ENCODE measurements at regions not wholly inside any gene's neighbourhood (a gene's known extent, or its start where the extent isn't known, plus 50 kb on each side); places are given as distances from the start of the nearest gene placed in this dataset.
"Not testable (repeated sequence)": the region's sequence is repeated elsewhere in the genome, so short reads cannot be mapped to it uniquely, and the experiment has no call there.

GRCh38 chr9:81076131-81076530 lies 613.2 kb downstream of the TLE1 start:
- DNase-seq (ENCODE audit: low read depth), result peak; percentile 60

- DNase-seq (ENCODE audit: low read depth), result peak; percentile 56
These were observed 615.1 kb downstream of the TLE1 start for GRCh38 chr9:81074221-81074620.

- no peak for DNase-seq (ENCODE audit: low read depth)
These were observed 615.5 kb downstream of the TLE1 start for GRCh38 chr9:81073821-81074220.

GRCh38 chr9:81072758-81073157 lies 616.6 kb downstream of the TLE1 start:
- no peak for DNase-seq (ENCODE audit: low read depth)

- peak; percentile 9 for DNase-seq (ENCODE audit: low read depth)
These were observed 618.2 kb downstream of the TLE1 start for GRCh38 chr9:81071108-81071507.

GRCh38 chr9:81070689-81071088 lies 618.7 kb downstream of the TLE1 start:
- peak; percentile 8 for DNase-seq (ENCODE audit: low read depth)

- no peak for DNase-seq (ENCODE audit: low read depth)
These were observed 619.4 kb downstream of the TLE1 start for GRCh38 chr9:81069923-81070322.

GRCh38 chr9:81069038-81069795 lies 620.1 kb downstream of the TLE1 start:
- no peak for DNase-seq (ENCODE audit: low read depth)

GRCh38 chr9:81062995-81063394 lies 626.4 kb downstream of the TLE1 start:
- not testable (repeated sequence) for DNase-seq (ENCODE audit: low read depth)

GRCh38 chr9:81058782-81059181 lies 630.6 kb downstream of the TLE1 start:
- DNase-seq (ENCODE audit: low read depth), result peak; percentile 22

- DNase-seq (ENCODE audit: low read depth), result no peak
These were observed 635.9 kb downstream of the TLE1 start for GRCh38 chr9:81053298-81054025.

- no peak for DNase-seq (ENCODE audit: low read depth)
These were observed 636.5 kb downstream of the TLE1 start for GRCh38 chr9:81052846-81053245.

GRCh38 chr9:81047280-81047679 lies 642.1 kb downstream of the TLE1 start:
- no peak for DNase-seq (ENCODE audit: low read depth)

- no peak for DNase-seq (ENCODE audit: low read depth)
These were observed 643.7 kb downstream of the TLE1 start for GRCh38 chr9:81045658-81046057.

GRCh38 chr9:81037889-81038288 lies 651.5 kb downstream of the TLE1 start:
- DNase-seq (ENCODE audit: low read depth), result no peak

- DNase-seq (ENCODE audit: low read depth), result no peak
These were observed 653.7 kb downstream of the TLE1 start for GRCh38 chr9:81035601-81036000.

GRCh38 chr9:81035171-81035570 lies 654.2 kb downstream of the TLE1 start:
- peak; percentile 43 for DNase-seq (ENCODE audit: low read depth)

GRCh38 chr9:81032831-81033230 lies 656.5 kb downstream of the TLE1 start:
- DNase-seq (ENCODE audit: low read depth), result peak; percentile 73

- peak; percentile 91 for DNase-seq (ENCODE audit: low read depth)
These were observed 657.2 kb downstream of the TLE1 start for GRCh38 chr9:81032030-81032572.

- peak; percentile 91 for DNase-seq (ENCODE audit: low read depth)
These were observed 657.8 kb downstream of the TLE1 start for GRCh38 chr9:81031422-81032029.

GRCh38 chr9:81030027-81030426 lies 659.3 kb downstream of the TLE1 start:
- no peak for DNase-seq (ENCODE audit: low read depth)

GRCh38 chr9:81028504-81028903 lies 660.8 kb downstream of the TLE1 start:
- peak; percentile 99 for DNase-seq (ENCODE audit: low read depth)

GRCh38 chr9:81022177-81022576 lies 667.2 kb downstream of the TLE1 start:
- no peak for DNase-seq (ENCODE audit: low read depth)

Measured in renal cortical epithelial cell (primary cell).